GM12873 (cell line): ENCODE measurements at regions not wholly inside any gene's neighbourhood (a gene's known extent, or its start where the extent isn't known, plus 50 kb on each side); places are given as distances from the start of the nearest gene placed in this dataset.

Experiments
- TF ChIP-seq, protein P1 (sequence below): IDR thresholded peaks from 2 replicates; pipeline ENCODE4 v1.5.1; 2012; ENCODE audit warnings: low read depth, mild to moderate bottlenecking, moderate library complexity, low read length, control low read depth; ENCODE audit not compliant: insufficient read depth; ENCODE audit errors: missing control alignments

DNA sequence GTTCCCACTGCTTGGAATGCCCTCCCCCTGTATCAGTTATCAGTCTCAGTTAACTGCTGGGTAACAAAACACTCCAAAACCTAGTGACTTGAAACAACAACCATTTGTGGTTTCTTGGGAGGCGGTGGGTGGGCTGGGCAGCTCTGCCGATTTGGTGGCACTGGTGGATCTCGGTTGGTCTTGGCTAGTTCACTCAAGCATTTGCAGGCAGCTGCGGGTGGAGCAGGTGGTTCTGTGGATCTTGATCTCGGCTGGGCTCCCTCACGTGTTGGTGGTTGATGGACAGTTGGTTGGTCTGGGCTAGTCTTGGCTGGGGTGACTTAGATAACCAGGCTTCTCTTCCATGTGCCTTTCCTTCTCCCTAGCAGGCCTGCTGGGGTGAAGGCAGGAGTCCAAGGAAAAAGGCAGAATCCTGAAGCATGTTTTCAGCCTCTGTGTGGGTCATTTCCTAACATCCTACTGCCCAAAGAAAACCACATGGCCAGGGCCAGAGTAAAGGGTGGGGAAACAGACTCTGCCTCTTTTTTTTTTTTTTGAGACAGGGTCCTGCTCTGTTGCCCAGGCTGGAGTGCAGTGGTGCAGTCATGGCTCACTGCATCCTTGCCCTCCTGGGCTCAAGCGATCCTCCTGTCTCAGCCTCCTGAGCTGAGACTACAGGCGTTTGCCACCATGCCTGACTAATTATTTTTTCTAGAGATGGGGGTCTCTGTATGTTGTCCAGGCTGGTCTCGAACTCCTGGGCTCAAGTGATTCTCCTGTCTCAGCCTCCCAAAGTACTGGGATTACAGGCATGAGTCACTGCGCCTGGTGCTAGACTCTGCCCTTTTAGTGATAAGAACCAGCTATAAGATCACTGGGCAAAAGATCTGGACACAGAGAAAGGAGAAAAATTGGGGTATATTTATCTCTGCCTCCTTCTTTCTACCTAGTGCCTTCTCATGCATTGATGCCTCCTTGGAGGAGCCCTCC is 183.7 kb downstream of the RGS3 start:
- TF ChIP-seq, protein P1, sequence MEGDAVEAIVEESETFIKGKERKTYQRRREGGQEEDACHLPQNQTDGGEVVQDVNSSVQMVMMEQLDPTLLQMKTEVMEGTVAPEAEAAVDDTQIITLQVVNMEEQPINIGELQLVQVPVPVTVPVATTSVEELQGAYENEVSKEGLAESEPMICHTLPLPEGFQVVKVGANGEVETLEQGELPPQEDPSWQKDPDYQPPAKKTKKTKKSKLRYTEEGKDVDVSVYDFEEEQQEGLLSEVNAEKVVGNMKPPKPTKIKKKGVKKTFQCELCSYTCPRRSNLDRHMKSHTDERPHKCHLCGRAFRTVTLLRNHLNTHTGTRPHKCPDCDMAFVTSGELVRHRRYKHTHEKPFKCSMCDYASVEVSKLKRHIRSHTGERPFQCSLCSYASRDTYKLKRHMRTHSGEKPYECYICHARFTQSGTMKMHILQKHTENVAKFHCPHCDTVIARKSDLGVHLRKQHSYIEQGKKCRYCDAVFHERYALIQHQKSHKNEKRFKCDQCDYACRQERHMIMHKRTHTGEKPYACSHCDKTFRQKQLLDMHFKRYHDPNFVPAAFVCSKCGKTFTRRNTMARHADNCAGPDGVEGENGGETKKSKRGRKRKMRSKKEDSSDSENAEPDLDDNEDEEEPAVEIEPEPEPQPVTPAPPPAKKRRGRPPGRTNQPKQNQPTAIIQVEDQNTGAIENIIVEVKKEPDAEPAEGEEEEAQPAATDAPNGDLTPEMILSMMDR: no peak

DNA sequence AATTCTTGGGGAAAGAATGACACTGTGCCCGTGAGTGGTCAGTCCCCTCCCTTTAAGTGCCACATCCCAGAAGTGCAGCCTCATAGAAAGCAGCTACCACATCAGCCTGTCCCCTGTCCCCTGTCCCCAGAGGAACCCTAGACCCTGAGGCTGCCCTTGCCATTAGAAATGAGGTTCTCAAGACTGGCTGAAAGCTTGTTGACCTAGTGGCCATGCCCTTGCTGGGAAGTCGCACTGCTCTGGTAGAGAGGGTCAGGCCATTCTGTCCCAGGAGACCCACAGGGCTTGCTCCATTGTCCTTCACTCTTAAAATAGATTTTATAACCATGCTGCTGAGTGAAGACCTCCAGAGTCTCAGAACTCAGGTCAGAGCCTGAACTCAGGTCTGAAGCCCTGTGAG is 184.5 kb downstream of the RGS3 start:
- TF ChIP-seq, protein P1: no peak

DNA sequence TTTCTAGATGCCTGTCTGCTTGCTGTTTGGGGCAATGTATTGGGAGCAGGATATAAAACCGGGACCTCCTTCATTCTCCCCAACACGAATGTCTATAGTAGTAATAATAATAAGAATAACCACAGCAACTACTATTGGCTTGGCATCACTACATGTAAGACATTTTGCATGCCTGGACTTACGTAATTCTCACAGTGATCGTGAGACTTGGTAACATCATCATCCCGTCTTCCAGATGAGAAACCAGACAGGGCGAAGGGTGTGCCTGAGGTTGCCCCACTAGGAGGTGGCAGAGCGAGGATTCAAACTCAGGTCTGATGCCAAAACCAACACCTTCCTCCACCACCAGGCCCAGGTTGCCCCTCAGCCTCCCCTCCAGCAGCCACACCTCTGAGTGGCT is 185.1 kb downstream of the RGS3 start:
- TF ChIP-seq, protein P1: no peak

DNA sequence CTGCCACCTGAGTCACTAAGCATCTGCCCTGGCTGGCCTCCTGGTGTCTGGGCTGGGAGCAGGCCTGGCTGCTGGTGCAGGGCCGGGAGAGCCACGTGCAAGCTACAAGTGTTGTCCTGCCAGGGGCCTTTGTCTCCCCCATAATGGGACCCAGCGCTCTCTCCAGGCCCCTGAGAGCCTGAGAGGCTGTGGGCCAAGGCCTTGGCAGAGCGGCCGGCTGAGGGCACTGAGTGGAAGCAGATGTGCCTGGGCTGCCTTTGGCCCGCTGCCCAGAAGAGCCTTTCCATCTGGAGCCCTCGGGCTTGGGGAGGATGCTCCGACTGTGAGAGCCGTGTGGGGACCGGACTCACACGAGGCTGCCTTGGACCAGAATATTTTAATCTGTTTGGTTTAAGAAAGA is 185.5 kb downstream of the RGS3 start:
- TF ChIP-seq, protein P1: no peak

DNA sequence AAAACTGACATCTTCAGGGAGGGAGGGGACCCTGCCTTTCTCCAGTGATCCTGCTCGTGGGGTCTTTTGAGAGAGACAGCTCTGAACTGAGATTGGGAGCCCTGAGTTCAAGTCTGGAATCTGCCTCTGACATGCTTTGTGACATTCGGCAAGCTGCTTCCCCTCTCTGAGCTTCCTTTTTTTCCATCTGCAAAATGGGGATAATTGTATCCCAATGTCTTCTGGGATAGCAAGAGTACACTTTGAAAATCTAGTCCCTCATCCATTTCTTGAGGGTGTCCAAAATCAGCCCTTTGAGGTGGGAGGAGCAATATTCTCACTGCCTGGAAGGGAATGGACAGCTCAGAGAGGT is 186.3 kb downstream of the RGS3 start:
- TF ChIP-seq, protein P1: no peak

DNA sequence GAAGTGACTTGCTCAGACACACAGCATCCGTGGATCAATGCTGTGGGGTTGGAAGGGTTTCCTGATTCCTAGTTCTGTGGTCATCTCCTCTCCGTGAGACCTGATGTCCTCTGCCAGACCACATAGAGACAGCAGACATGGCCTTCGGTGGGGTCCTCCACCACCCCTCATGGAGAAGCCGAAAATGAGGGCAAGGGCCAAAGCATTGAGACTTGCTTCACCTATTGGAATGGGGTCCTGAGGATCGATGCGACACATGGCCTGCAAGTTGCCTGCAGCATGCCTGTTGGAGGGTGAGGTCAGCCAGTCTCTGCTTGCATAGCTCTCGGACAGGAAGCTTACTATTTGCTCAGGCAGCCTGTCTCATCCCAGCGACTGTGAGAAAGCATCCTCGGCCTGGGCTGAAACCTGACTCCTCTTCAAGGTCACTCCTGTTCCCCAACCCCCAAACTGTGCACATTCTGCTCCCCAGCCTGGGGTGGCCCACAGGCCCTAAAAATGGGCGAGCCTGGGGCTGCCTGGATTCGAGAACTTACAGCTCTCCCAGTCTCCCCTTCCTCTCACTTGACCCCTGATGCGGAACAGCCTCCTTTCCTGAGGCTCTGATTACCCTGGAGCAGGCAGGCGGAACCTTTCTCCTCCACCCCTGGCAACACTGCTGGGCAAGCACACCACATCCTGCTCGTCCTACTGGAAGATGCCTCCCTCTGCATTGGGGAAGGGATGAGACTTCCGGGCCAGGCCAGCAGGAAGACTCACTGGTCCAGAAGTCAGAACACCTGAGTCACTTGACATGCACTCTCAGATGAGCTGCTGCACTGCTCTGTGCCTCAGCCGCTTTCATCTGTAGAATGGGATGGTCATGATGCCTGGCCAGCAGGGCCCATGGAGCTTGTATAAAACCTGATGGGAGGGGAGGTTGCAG is 186.9 kb downstream of the RGS3 start:
- TF ChIP-seq, protein P1: no peak

DNA sequence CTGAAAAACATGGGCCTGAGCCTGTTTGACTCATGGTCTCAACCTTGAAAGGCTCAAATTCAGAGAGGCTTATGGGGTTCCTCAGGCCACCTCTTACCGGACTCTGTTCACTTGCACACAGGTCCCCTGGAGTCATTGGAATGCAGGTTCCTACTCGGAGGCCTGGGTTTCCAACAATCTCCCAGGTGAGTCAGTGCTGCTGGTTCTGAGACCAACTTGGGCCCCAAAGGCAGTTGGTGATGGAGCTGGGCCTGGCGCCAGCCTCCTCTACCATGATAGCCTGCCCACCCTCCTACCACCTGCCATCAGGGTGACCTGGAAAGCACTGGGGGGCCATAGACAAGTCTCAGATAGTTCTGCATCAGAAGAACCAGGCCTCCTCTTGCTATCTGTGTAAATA is 188.4 kb downstream of the RGS3 start:
- TF ChIP-seq, protein P1: no peak
